Retinal pigment epithelial cell (primary cell): ENCODE measurements at regions not wholly inside any gene's neighbourhood (a gene's known extent, or its start where the extent isn't known, plus 50 kb on each side); places are given as distances from the start of the nearest gene placed in this dataset.

Experiments used
- DNase-seq: peaks from one replicate; pipeline ENCODE4 v3.0.0-alpha.2; 2010; ENCODE audit warnings: low read depth
- H3K4me3 ChIP-seq: 2 replicates; pipeline ENCODE4 v1.5.1; 2011; ENCODE audit warnings: mild to moderate bottlenecking, low read length, control low read depth, moderate library complexity
- TF ChIP-seq, protein P1 (sequence below): conservative IDR thresholded peaks from 2 replicates; pipeline ENCODE4 v1.5.1; 2011; ENCODE audit warnings: low read depth, low read length, control low read depth, inconsistent platforms

DNA sequence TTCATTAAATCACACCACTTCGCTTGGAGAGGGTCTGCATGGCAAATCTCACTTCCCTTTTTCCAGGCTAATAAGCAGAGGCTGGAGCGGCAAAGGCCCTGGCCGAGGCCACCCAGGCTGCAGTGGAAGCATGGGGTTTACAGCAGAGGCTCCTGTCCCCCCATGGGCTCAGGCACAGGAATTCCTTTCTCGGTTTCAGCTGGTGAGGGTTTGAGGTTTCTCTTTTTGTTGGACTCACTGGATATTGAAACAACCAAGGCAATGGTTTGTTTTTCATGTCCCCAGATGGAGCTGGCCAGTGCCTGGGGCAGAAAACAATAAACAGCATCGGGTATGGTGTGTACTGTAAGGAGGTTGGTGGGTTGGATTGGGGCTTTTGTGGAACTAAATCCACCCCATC, 175.6 kb upstream of the RASGRP1 start:
- no peak overlapping the region for H3K4me3 ChIP-seq
- DNase-seq = no peak
- TF ChIP-seq, protein P1, sequence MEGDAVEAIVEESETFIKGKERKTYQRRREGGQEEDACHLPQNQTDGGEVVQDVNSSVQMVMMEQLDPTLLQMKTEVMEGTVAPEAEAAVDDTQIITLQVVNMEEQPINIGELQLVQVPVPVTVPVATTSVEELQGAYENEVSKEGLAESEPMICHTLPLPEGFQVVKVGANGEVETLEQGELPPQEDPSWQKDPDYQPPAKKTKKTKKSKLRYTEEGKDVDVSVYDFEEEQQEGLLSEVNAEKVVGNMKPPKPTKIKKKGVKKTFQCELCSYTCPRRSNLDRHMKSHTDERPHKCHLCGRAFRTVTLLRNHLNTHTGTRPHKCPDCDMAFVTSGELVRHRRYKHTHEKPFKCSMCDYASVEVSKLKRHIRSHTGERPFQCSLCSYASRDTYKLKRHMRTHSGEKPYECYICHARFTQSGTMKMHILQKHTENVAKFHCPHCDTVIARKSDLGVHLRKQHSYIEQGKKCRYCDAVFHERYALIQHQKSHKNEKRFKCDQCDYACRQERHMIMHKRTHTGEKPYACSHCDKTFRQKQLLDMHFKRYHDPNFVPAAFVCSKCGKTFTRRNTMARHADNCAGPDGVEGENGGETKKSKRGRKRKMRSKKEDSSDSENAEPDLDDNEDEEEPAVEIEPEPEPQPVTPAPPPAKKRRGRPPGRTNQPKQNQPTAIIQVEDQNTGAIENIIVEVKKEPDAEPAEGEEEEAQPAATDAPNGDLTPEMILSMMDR = no peak

DNA sequence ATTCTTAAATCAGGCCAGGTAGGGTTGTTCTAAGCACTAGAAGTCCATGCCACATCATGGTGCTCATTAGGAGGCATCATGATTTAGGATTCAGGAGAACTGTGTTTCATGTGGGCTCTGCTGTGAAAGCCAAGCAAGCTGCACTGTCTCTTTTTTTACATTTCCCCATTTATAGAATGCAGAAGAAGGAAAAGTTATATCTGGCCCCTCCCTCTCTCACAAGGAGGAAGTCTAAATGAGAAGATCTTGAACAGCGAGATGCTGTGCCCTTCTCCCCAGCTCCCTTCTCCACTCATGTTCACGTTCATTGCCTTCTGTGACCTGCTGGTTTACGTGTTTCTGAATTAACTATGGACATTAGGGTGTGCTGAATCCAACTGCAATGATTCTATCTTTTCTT, 178.5 kb upstream of the RASGRP1 start:
- no peak for DNase-seq
- no peak overlapping the region for H3K4me3 ChIP-seq
- TF ChIP-seq, protein P1 = no peak

DNA sequence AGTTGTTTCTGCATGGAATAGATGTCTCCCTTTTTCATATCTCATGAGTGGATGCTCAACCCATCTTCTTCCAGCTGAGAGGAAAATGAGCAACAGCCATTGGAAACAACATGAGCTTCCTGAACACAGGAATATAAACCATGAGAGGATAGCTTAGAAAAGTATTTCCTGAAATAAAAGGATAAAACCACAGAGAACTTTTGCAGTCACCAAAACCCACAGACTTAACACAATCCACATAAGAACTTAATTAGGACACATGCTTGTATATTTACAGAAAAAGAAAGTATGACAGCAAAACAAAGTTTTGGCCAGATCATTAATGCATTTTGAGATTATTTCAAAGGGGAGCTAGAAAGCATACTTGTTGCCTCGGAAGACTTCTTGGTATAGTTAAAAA, 180.5 kb upstream of the RASGRP1 start:
- H3K4me3 ChIP-seq = no peak overlapping the region
- DNase-seq = peak; percentile 20
- TF ChIP-seq, protein P1 = no peak

DNA sequence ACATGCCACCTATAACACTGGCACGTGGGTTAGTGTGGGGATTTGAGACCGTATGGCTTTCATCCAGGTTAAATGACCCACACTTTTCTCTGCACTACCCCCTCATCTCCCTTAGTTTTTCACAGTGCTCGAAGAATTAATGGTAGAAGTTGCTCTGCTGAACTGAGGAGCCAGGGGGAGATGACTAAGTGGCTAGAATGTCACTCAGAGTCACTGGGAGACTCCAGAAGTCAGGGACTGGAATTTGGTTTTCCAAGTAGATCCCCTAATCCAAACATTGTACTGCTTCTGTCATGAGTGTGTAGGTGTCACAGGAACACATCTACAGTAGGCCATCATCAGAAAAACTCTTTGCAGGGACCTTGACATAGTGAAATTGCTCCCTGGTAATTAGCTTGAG, 181.0 kb upstream of the RASGRP1 start:
- TF ChIP-seq, protein P1 = no peak
- H3K4me3 ChIP-seq = no peak overlapping the region
- DNase-seq = no peak

DNA sequence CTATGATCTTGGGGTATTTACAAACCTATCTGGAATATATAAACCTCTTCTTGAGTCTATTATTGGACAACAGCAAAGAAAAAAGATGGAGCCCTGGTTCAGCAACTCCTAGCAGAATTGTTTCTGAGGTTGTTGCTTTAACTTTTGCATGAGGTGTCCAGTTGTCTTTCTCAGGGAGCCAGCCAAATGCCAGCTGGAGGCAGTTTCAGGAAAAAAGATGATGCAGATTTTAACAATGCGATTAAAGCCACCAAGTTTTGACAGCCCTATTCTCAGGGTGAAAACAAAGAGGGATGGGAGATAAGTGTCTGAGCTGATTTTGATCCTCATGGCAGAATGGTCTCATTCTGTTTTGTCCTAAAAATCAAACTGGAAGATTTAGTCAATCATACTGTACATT, 181.6 kb upstream of the RASGRP1 start:
- DNase-seq = no peak
- H3K4me3 ChIP-seq = no peak overlapping the region
- TF ChIP-seq, protein P1 = no peak

DNA sequence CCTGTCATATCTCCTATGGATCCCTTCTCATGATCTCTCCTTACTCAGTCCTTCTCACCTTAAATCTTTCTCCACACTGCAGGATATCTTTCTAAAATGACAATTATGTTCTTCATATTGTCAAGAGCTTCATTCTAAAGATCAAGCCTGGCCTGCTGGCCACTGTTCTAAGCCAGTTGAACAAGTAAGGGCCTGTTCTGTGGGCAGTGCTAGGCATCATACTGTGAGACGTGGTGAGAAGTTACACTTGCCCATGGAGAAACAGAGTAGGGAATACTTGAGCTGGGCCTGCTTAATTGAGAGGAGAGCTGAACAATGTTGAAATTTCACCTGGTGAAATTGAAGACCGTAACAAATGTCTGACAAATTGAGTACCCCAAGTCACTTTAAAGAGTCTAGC, 184.1 kb upstream of the RASGRP1 start:
- TF ChIP-seq, protein P1 = no peak
- DNase-seq = no peak
- no peak overlapping the region for H3K4me3 ChIP-seq

DNA sequence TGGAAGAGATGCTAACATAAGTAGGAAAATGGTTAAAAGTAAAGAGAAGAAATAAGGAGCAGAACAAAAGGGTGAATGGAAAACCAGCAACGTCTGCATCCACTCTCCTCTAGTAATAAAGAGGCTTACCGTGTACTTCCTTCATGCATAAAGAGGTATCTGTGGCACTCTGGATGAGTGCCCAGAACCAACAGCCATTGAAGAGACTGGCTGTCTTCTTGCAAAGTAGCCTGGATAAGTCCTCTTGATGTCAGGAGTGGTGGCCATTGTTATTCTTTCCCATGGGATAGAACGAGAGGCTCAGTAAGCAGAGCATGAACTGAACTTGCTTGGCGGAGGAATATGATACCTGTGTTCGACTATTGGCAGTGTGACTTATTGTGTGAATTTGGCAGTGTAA, 186.2 kb upstream of the RASGRP1 start:
- peak; percentile 22 for DNase-seq
- TF ChIP-seq, protein P1 = no peak
- no peak overlapping the region for H3K4me3 ChIP-seq
